Lower lobe of right lung (tissue), 2 donors: ENCODE measurements at regions not wholly inside any gene's neighbourhood (a gene's known extent, or its start where the extent isn't known, plus 50 kb on each side); places are given as distances from the start of the nearest gene placed in this dataset.
"Not testable (repeated sequence)": the region's sequence is repeated elsewhere in the genome, so short reads cannot be mapped to it uniquely, and the experiment has no call there.

Experiments
- ATAC-seq, 2 donors: fragments of 200-7000 bp; cut with Tn5 transposase; one replicate each; pipeline ENCODE4 v1.9.1; 2020 to 2022; ENCODE audit warnings: mild to moderate bottlenecking in 2 of 2, moderate library complexity in 2 of 2
- DNase-seq: peaks from one replicate; pipeline ENCODE4 v3.0.0-alpha.2; 2020
- H3K27ac ChIP-seq: fragments of 200-600 bp; one replicate; pipeline ENCODE4 v1.8.0; 2022
- H3K27me3 ChIP-seq: fragments of 200-600 bp; one replicate; pipeline ENCODE4 v1.8.0; 2022; ENCODE audit warnings: low read depth
- H3K36me3 ChIP-seq: fragments of 200-600 bp; one replicate; pipeline ENCODE4 v1.8.0; 2022; ENCODE audit warnings: mild to moderate bottlenecking
- H3K4me1 ChIP-seq: fragments of 200-600 bp; one replicate; pipeline ENCODE4 v1.8.0; 2022
- H3K4me3 ChIP-seq: fragments of 200-600 bp; one replicate; pipeline ENCODE4 v1.8.0; 2022; ENCODE audit warnings: mild to moderate bottlenecking
- H3K9me3 ChIP-seq: fragments of 200-600 bp; one replicate; pipeline ENCODE4 v1.8.0; 2022
- CTCF ChIP-seq: fragments of 200-600 bp; IDR thresholded peaks from one replicate; pipeline ENCODE4 v1.8.0; 2022; ENCODE audit warnings: antibody characterized with exemption, mild to moderate bottlenecking
- intact Hi-C: fragments of 100-400 bp; cut with DNase I; formaldehyde crosslinking; loops from one replicate; pipeline ENCODE4 v1.11.0; 2022
- donor health status: DM: no; HTN: yes; CAD: no; lungs with severe emphysema.

GRCh38 chr12:131192951-131193350 lies 239.2 kb downstream of the ADGRD1 start:
- Histone ChIP-seq H3K27ac (no peak overlapping the region), H3K36me3 (no peaks in the 10 kb centered on the region), H3K4me1 (no peaks in the 10 kb centered on the region), H3K4me3 (no peak overlapping the region), H3K27me3 (no peaks in the 10 kb centered on the region), H3K9me3 (no peaks in the 10 kb centered on the region)
- ATAC-seq: no peak
- intact Hi-C loops: no loop called here
- no peak for DNase-seq
- TF ChIP-seq CTCF: no peak

GRCh38 chr12:131194166-131194565 lies 240.5 kb downstream of the ADGRD1 start:
- TF ChIP-seq CTCF: no peak
- H3K4me1 ChIP-seq: no peaks in the 10 kb centered on the region
- H3K36me3 ChIP-seq: no peaks in the 10 kb centered on the region
- no peak overlapping the region for H3K4me3 ChIP-seq
- DNase-seq: no peak
- no peak overlapping the region for H3K27ac ChIP-seq
- H3K27me3 ChIP-seq: no peaks in the 10 kb centered on the region
- no peak for ATAC-seq
- intact Hi-C loops: no loop called here
- H3K9me3 ChIP-seq: no peaks in the 10 kb centered on the region

GRCh38 chr12:131195796-131196195 lies 242.1 kb downstream of the ADGRD1 start:
- ATAC-seq (no peak), DNase-seq (no peak)
- no peak for TF ChIP-seq CTCF
- no peaks in the 10 kb centered on the region for H3K27me3 ChIP-seq
- no peak overlapping the region for H3K27ac ChIP-seq
- H3K4me3 ChIP-seq: no peak overlapping the region
- intact Hi-C loops: no loop called here
- H3K36me3 ChIP-seq: no peaks in the 10 kb centered on the region
- no peaks in the 10 kb centered on the region for H3K4me1 ChIP-seq
- H3K9me3 ChIP-seq: no peaks in the 10 kb centered on the region

GRCh38 chr12:131196220-131196619 lies 242.5 kb downstream of the ADGRD1 start:
- H3K9me3 ChIP-seq: no peaks in the 10 kb centered on the region
- H3K36me3 ChIP-seq: no peaks in the 10 kb centered on the region
- H3K27me3 ChIP-seq: no peaks in the 10 kb centered on the region
- ATAC-seq (no peak), DNase-seq (no peak)
- H3K4me3 ChIP-seq: no peak overlapping the region
- H3K27ac ChIP-seq: no peak overlapping the region
- intact Hi-C loops: no loop called here
- no peaks in the 10 kb centered on the region for H3K4me1 ChIP-seq
- TF ChIP-seq CTCF: no peak

- no peak for DNase-seq
- Histone ChIP-seq H3K27me3 (no peaks in the 10 kb centered on the region), H3K4me1 (no peaks in the 10 kb centered on the region), H3K36me3 (no peaks in the 10 kb centered on the region), H3K9me3 (no peaks in the 10 kb centered on the region), H3K27ac (no peak overlapping the region), H3K4me3 (no peak overlapping the region)
- intact Hi-C loops: no loop called here
- no peak for ATAC-seq
- TF ChIP-seq CTCF: no peak
These were observed 243.8 kb downstream of the ADGRD1 start for GRCh38 chr12:131197490-131197889.

- Histone ChIP-seq H3K9me3 (no peaks in the 10 kb centered on the region), H3K27ac (no peak overlapping the region), H3K27me3 (no peaks in the 10 kb centered on the region), H3K4me1 (no peaks in the 10 kb centered on the region), H3K36me3 (no peaks in the 10 kb centered on the region), H3K4me3 (no peak overlapping the region)
- DNase-seq: no peak
- ATAC-seq: no peak
- intact Hi-C loops: no loop called here
- TF ChIP-seq CTCF: no peak
These were observed 245.5 kb downstream of the ADGRD1 start for GRCh38 chr12:131199221-131199620.

- ATAC-seq, H3K4me3 ChIP-seq, DNase-seq, H3K9me3 ChIP-seq, H3K27ac ChIP-seq, intact Hi-C loops, H3K4me1 ChIP-seq, H3K36me3 ChIP-seq, H3K27me3 ChIP-seq: not testable (repeated sequence)
These were observed 248.2 kb downstream of the ADGRD1 start for GRCh38 chr12:131201912-131202311.
